ENCODE measurements at regions not wholly inside any gene's neighbourhood (a gene's known extent, or its start where the extent isn't known, plus 50 kb on each side); places are given as distances from the start of the nearest gene placed in this dataset.
"Not testable (repeated sequence)": the region's sequence is repeated elsewhere in the genome, so short reads cannot be mapped to it uniquely, and the experiment has no call there.

DNA sequence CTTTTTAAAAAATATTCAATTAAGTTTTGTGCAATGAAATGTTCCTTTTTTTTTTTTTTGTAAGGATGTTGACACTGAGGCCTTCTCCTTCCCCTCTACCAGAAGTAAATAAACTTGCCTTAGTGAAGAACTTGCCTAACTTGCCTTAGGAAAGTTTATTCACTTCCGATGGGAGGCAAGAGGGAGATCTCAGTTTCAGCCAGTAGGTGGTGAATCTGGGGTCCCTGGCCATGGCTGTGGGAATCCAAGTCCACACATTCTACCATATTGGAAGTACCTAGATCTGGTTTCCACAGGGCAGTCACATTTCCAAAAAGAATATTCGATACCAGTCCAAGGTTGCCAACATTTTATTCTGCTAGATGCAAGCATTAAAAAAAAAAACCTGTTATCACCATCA is 270.9 kb downstream of the CCSER2 start:
- H3K36me3 ChIP-seq (replicated peaks): no peaks in the 10 kb centered on the region
- TF ChIP-seq, protein P1, sequence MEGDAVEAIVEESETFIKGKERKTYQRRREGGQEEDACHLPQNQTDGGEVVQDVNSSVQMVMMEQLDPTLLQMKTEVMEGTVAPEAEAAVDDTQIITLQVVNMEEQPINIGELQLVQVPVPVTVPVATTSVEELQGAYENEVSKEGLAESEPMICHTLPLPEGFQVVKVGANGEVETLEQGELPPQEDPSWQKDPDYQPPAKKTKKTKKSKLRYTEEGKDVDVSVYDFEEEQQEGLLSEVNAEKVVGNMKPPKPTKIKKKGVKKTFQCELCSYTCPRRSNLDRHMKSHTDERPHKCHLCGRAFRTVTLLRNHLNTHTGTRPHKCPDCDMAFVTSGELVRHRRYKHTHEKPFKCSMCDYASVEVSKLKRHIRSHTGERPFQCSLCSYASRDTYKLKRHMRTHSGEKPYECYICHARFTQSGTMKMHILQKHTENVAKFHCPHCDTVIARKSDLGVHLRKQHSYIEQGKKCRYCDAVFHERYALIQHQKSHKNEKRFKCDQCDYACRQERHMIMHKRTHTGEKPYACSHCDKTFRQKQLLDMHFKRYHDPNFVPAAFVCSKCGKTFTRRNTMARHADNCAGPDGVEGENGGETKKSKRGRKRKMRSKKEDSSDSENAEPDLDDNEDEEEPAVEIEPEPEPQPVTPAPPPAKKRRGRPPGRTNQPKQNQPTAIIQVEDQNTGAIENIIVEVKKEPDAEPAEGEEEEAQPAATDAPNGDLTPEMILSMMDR (IDR thresholded peaks at IDR 0.05; ENCODE audit: low read depth, low read length, missing control alignments): peak; percentile 10
- DNase-seq: no peak
- in situ Hi-C loops (cut with HindIII; ENCODE audit: low pct_ligation_motif_present, low sequenced_read_pairs): no loop called here
- H3K27ac ChIP-seq: no peak overlapping the region
- no peak overlapping the region for H3K4me3 ChIP-seq (ENCODE audit: low read depth, low read length)
- H3K27me3 ChIP-seq (replicated peaks): no peaks in the 10 kb centered on the region

DNA sequence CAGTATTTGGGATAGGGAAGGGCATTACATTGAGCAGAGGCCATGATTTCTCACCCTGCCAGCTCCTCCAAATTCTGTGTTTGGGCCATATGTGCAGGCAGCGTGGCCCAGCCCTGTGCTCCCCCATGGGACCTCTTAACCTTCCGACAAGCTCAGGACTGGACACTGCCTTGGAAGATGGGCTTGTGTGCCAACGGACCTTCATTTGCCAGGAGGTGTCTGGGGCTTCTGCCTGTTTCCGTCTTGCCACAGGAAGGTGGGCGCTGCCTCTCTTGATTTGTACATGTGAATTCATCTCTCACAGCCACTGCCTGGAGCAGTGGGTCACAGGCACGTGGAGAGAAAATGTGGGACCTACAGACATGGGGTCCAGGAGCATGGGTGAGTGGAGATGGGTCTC is 272.6 kb downstream of the CCSER2 start:
- in situ Hi-C loops (cut with HindIII; ENCODE audit: low pct_ligation_motif_present, low sequenced_read_pairs): no loop called here
- no peak for DNase-seq
- Histone ChIP-seq H3K27me3 (replicated peaks) (no peaks in the 10 kb centered on the region), H3K36me3 (replicated peaks) (no peaks in the 10 kb centered on the region), H3K4me3 (ENCODE audit: low read depth, low read length) (no peak overlapping the region), H3K27ac (no peak overlapping the region)
- TF ChIP-seq, protein P1 (IDR thresholded peaks at IDR 0.05; ENCODE audit: low read depth, low read length, missing control alignments): no peak

DNA sequence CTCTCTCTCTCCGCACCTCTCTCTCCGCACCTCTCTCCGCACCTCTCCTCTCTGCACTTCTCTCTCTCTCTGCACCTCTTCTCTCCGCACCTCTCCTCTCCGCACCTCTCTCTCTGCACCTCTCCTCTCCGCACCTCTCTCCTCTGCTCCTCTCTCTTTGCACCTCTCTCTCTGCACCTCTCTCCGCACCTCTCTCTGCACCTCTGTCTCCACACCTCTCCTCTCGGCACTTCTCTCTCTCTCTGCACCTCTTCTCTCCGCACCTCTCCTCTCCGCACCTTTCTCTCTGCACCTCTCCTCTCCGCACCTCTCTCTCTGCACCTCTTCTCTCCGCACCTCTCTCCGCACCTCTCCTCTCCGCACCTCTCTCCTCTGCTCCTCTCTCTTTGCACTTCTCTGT is 274.2 kb downstream of the CCSER2 start:
- DNase-seq; H3K4me3 ChIP-seq (ENCODE audit: low read depth, low read length); H3K27me3 ChIP-seq (replicated peaks); H3K36me3 ChIP-seq (replicated peaks); H3K27ac ChIP-seq; in situ Hi-C loops (cut with HindIII; ENCODE audit: low pct_ligation_motif_present, low sequenced_read_pairs): not testable (repeated sequence)

DNA sequence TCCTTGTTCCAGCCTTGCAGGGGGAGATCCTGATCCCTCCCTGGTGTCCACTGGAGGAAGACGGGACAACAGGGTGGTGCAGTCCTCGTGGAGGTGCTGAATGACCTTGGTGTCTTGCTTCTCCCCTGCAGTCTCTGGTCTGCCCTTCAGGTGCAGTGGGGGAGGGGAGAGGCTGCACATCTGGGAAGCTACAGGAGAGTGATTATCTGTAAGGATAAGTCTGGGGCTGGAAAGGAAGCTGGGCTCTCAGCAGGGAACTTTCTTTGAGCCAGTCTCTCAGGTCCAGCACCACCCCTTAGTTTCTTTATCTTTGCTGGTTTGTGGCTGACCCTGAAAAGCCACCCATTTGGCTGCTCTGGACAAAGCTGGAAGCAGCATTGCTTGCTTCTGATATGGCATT is 275.6 kb downstream of the CCSER2 start:
- H3K27me3 ChIP-seq (replicated peaks): peaks cover 2% of the 10 kb centered on the region
- in situ Hi-C loops (cut with HindIII; ENCODE audit: low pct_ligation_motif_present, low sequenced_read_pairs): no loop called here
- no peak overlapping the region for H3K27ac ChIP-seq
- DNase-seq: no peak
- TF ChIP-seq, protein P1 (IDR thresholded peaks at IDR 0.05; ENCODE audit: low read depth, low read length, missing control alignments): no peak
- H3K4me3 ChIP-seq (ENCODE audit: low read depth, low read length): no peak overlapping the region
- no peaks in the 10 kb centered on the region for H3K36me3 ChIP-seq (replicated peaks)

GRCh38 chr10:84605802-84606201 is 277.4 kb downstream of the CCSER2 start:
- Histone ChIP-seq H3K4me3 (ENCODE audit: low read depth, low read length) (no peak overlapping the region), H3K36me3 (replicated peaks) (no peaks in the 10 kb centered on the region), H3K27me3 (replicated peaks) (peaks cover 2% of the 10 kb centered on the region), H3K27ac (no peak overlapping the region)
- TF ChIP-seq, protein P1 (IDR thresholded peaks at IDR 0.05; ENCODE audit: low read depth, low read length, missing control alignments): no peak
- DNase-seq: no peak
- in situ Hi-C loops (cut with HindIII; ENCODE audit: low pct_ligation_motif_present, low sequenced_read_pairs): no loop called here

DNA sequence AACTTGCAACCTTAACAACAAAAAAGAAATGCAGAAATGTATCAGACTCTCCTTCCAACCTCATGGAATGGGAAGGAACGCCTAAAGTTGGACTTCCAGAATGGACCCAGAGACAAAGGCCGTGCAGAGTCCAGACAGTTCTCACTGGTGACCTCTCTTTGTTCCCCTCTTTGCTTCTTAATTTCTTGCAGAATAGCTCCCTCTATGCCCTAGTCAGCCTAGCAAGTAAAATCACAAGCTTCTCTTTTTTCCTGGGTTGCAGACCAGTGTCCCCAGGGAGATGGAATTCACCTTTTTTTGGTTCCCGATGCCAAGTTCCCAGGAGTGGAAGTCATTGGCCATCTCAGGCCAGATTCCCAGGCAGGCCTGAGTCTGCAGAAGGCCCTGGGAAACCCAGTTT is 278.0 kb downstream of the CCSER2 start:
- no peak overlapping the region for H3K4me3 ChIP-seq (ENCODE audit: low read depth, low read length)
- TF ChIP-seq, protein P1 (IDR thresholded peaks at IDR 0.05; ENCODE audit: low read depth, low read length, missing control alignments): no peak
- no peak for DNase-seq
- H3K27me3 ChIP-seq (replicated peaks): peaks cover 2% of the 10 kb centered on the region
- in situ Hi-C loops (cut with HindIII; ENCODE audit: low pct_ligation_motif_present, low sequenced_read_pairs): no loop called here
- no peaks in the 10 kb centered on the region for H3K36me3 ChIP-seq (replicated peaks)
- no peak overlapping the region for H3K27ac ChIP-seq
